RWPE2 (cell line): ENCODE measurements at regions not wholly inside any gene's neighbourhood (a gene's known extent, or its start where the extent isn't known, plus 50 kb on each side); places are given as distances from the start of the nearest gene placed in this dataset.

Experiments
- ATAC-seq: fragments of 200-7000 bp; cut with Tn5 transposase; 3 replicates; pipeline ENCODE4 v1.9.1; 2021; ENCODE audit warnings: low read depth
- DNase-seq: peaks from one replicate; pipeline ENCODE4 v3.0.0-alpha.2; 2020; ENCODE audit warnings: low spot score
- H3K27ac ChIP-seq: fragments of 450-650 bp; 2 replicates; pipeline ENCODE4 v1.5.1; 2017; ENCODE audit warnings: mild to moderate bottlenecking; ENCODE audit not compliant: poor library complexity, severe bottlenecking
- H3K27me3 ChIP-seq: fragments of 250-450 bp; sonication (Bioruptor Pico); 2 replicates; pipeline ENCODE4 v1.5.1; 2021; ENCODE audit warnings: mild to moderate bottlenecking, moderate library complexity; ENCODE audit not compliant: insufficient read depth, poor library complexity, severe bottlenecking
- H3K36me3 ChIP-seq: fragments of 250-450 bp; sonication (Bioruptor Pico); 2 replicates; pipeline ENCODE4 v1.5.1; 2020; ENCODE audit warnings: low read depth, mild to moderate bottlenecking, moderate library complexity
- H3K4me1 ChIP-seq: fragments of 250-450 bp; sonication (Bioruptor Pico); 2 replicates; pipeline ENCODE4 v1.5.1; 2021; ENCODE audit warnings: mild to moderate bottlenecking, moderate library complexity; ENCODE audit not compliant: insufficient read depth, poor library complexity, severe bottlenecking
- H3K4me3 ChIP-seq: fragments of 250-450 bp; sonication (Bioruptor Pico); 2 replicates; pipeline ENCODE4 v1.5.1; 2021; ENCODE audit warnings: mild to moderate bottlenecking, moderate library complexity; ENCODE audit not compliant: severe bottlenecking
- H3K9me3 ChIP-seq: fragments of 250-450 bp; sonication (Bioruptor Pico); 2 replicates; pipeline ENCODE4 v1.5.1; 2021; ENCODE audit warnings: mild to moderate bottlenecking, moderate library complexity; ENCODE audit not compliant: severe bottlenecking
- CTCF ChIP-seq: fragments of 450-650 bp; IDR thresholded peaks from one replicate; pipeline ENCODE4 v1.5.1; 2017; ENCODE audit warnings: mild to moderate bottlenecking, moderate library complexity; ENCODE audit not compliant: poor library complexity, severe bottlenecking

GRCh38 chr1:118661769-118662320 is 326.3 kb downstream of the TBX15 start:
- DNase-seq (no peak), ATAC-seq (no peak)
- Histone ChIP-seq H3K27me3 (no peaks in the 10 kb centered on the region), H3K36me3 (no peaks in the 10 kb centered on the region), H3K4me1 (no peaks in the 10 kb centered on the region), H3K27ac (no peak overlapping the region), H3K9me3 (no peaks in the 10 kb centered on the region), H3K4me3 (no peak overlapping the region)
- no peak for TF ChIP-seq CTCF

- DNase-seq (no peak), ATAC-seq (no peak)
- Histone ChIP-seq H3K27ac (no peak overlapping the region), H3K36me3 (no peaks in the 10 kb centered on the region), H3K27me3 (no peaks in the 10 kb centered on the region), H3K4me1 (no peaks in the 10 kb centered on the region), H3K4me3 (no peak overlapping the region), H3K9me3 (no peaks in the 10 kb centered on the region)
- TF ChIP-seq CTCF: no peak
These were observed 327.4 kb downstream of the TBX15 start for GRCh38 chr1:118660769-118661168.

- DNase-seq: no peak
- no peaks in the 10 kb centered on the region for H3K27me3 ChIP-seq
- no peaks in the 10 kb centered on the region for H3K9me3 ChIP-seq
- H3K27ac ChIP-seq: no peak overlapping the region
- no peak for ATAC-seq
- H3K4me3 ChIP-seq: no peak overlapping the region
- no peaks in the 10 kb centered on the region for H3K36me3 ChIP-seq
- no peak for TF ChIP-seq CTCF
- H3K4me1 ChIP-seq: no peaks in the 10 kb centered on the region
These were observed 328.5 kb downstream of the TBX15 start for GRCh38 chr1:118659646-118660045.

- no peak overlapping the region for H3K27ac ChIP-seq
- H3K4me3 ChIP-seq: no peak overlapping the region
- no peak for ATAC-seq
- no peak for DNase-seq
- H3K9me3 ChIP-seq: no peaks in the 10 kb centered on the region
- peaks cover 12% of the 10 kb centered on the region for H3K27me3 ChIP-seq
- TF ChIP-seq CTCF: no peak
- no peaks in the 10 kb centered on the region for H3K36me3 ChIP-seq
- no peaks in the 10 kb centered on the region for H3K4me1 ChIP-seq
These were observed 337.9 kb downstream of the TBX15 start for GRCh38 chr1:118650107-118650807.
